CD14-positive monocyte (primary cell): ENCODE measurements at regions not wholly inside any gene's neighbourhood (a gene's known extent, or its start where the extent isn't known, plus 50 kb on each side); places are given as distances from the start of the nearest gene placed in this dataset.
"Not testable (repeated sequence)": the region's sequence is repeated elsewhere in the genome, so short reads cannot be mapped to it uniquely, and the experiment has no call there.

Experiments
- DNase-seq, 3 donors: peaks; one replicate each; pipeline ENCODE4 v3.0.0-alpha.2; 2011 to 2022
- H2AFZ ChIP-seq: 2 replicates; pipeline ENCODE4 v1.6.0; 2012; ENCODE audit warnings: mild to moderate bottlenecking, low read depth, low read length, inconsistent platforms; ENCODE audit not compliant: insufficient read depth, poor library complexity, severe bottlenecking
- H3K27ac ChIP-seq, 2 donors: 1 replicate in 1 of 2; 2 replicates in 1 of 2; pipeline ENCODE4 v1.5.1; 2012 to 2013; ENCODE audit warnings: low read length in 2 of 2, control low read depth in 1 of 2, inconsistent platforms in 1 of 2, low read depth in 1 of 2, mild to moderate bottlenecking in 1 of 2
- H3K27me3 ChIP-seq, 2 donors: one replicate each; pipeline versions ENCODE4 v1.6.0 to v1.6.1; 2011 to 2013; ENCODE audit warnings: low read length in 2 of 2; ENCODE audit not compliant: control insufficient read depth in 2 of 2, insufficient read depth in 2 of 2
- H3K36me3 ChIP-seq, 2 donors: replicated peaks in 1 of 2; 1 replicate in 1 of 2; 2 replicates in 1 of 2; pipeline versions ENCODE4 v1.5.1 to v1.6.1; 2012 to 2013; ENCODE audit warnings: low read length in 2 of 2, control low read depth in 1 of 2, inconsistent platforms in 1 of 2, mild to moderate bottlenecking in 1 of 2; ENCODE audit not compliant: insufficient read depth in 2 of 2, control insufficient read depth in 1 of 2
- H3K4me1 ChIP-seq, 2 donors: 1 replicate in 1 of 2; 2 replicates in 1 of 2; pipeline versions ENCODE4 v1.5.1 to v1.6.1; 2012 to 2013; ENCODE audit warnings: low read length in 2 of 2, control low read depth in 1 of 2, inconsistent platforms in 1 of 2, mild to moderate bottlenecking in 1 of 2, moderate library complexity in 1 of 2; ENCODE audit not compliant: insufficient read depth in 2 of 2, control insufficient read depth in 1 of 2
- H3K4me2 ChIP-seq: replicated peaks from 2 replicates; pipeline ENCODE3; 2012; ENCODE audit warnings: low read length, moderate library complexity, mild to moderate bottlenecking; ENCODE audit not compliant: poor library complexity, severe bottlenecking; ENCODE audit errors: extremely low read depth
- H3K4me3 ChIP-seq, 3 experiments: fragments of 200-600 bp in 1 of 3; sonication (generic) in 1 of 3; replicated peaks in 1 of 3; 1 replicate in 2 of 3; 2 replicates in 1 of 3; pipeline ENCODE4 v1.5.1; 2011 to 2013; ENCODE audit warnings: low read length in 3 of 3, mild to moderate bottlenecking in 3 of 3, control low read depth in 2 of 3, low read depth in 2 of 3, inconsistent platforms in 1 of 3, moderate library complexity in 1 of 3
- H3K79me2 ChIP-seq: 2 replicates; pipeline ENCODE4 v1.6.0; 2012; ENCODE audit warnings: mild to moderate bottlenecking, control low read depth, inconsistent platforms, low read length, moderate library complexity; ENCODE audit not compliant: insufficient read depth
- H3K9ac ChIP-seq: 2 replicates; pipeline ENCODE4 v1.6.0; 2017; ENCODE audit warnings: low read length, mild to moderate bottlenecking; ENCODE audit not compliant: insufficient read depth, poor library complexity, severe bottlenecking
- H3K9me3 ChIP-seq, 2 donors: replicated peaks in 1 of 2; 1 replicate in 1 of 2; 2 replicates in 1 of 2; pipeline versions ENCODE4 v1.5.1 to v1.6.1; 2012 to 2013; ENCODE audit warnings: low read length in 2 of 2, control low read depth in 1 of 2; ENCODE audit not compliant: control insufficient read depth in 1 of 2, insufficient read depth in 1 of 2
- H4K20me1 ChIP-seq: 2 replicates; pipeline ENCODE4 v1.6.0; 2012; ENCODE audit warnings: mild to moderate bottlenecking, low read length, control low read depth, moderate library complexity; ENCODE audit not compliant: insufficient read depth
- H3K27ac Mint-ChIP-seq, 7 donors: one replicate each; pipeline ENCODE4 v1.8.0; 2020; ENCODE audit warnings: mild to moderate bottlenecking in 7 of 7, mixed read lengths in 7 of 7, moderate library complexity in 6 of 7, inconsistent platforms in 2 of 7
- H3K27me3 Mint-ChIP-seq, 3 donors: one replicate each; pipeline ENCODE4 v1.8.0; 2021 to 2022; ENCODE audit warnings: low read depth in 3 of 3, mild to moderate bottlenecking in 3 of 3, mixed read lengths in 3 of 3, moderate library complexity in 3 of 3, inconsistent platforms in 1 of 3
- H3K36me3 Mint-ChIP-seq, 2 donors: one replicate each; pipeline ENCODE4 v1.8.0; 2020; ENCODE audit warnings: mixed read lengths in 2 of 2, inconsistent platforms in 1 of 2, mild to moderate bottlenecking in 1 of 2
- H3K4me1 Mint-ChIP-seq: one replicate; pipeline ENCODE4 v1.8.0; 2020; ENCODE audit warnings: mild to moderate bottlenecking, mixed read lengths
- H3K4me3 Mint-ChIP-seq, 2 donors: one replicate each; pipeline ENCODE4 v1.8.0; 2020; ENCODE audit warnings: mild to moderate bottlenecking in 2 of 2, mixed read lengths in 2 of 2, moderate library complexity in 1 of 2
- H3K9me3 Mint-ChIP-seq, 7 donors: one replicate each; pipeline ENCODE4 v1.8.0; 2020 to 2022; ENCODE audit warnings: mixed read lengths in 7 of 7, mild to moderate bottlenecking in 6 of 7, moderate library complexity in 6 of 7, inconsistent platforms in 2 of 7
- WGBS: methylation state at CpG from one replicate; pipeline ENCODE4 v1.1.5; 2013; ENCODE audit warnings: missing lambda C conversion rate; ENCODE audit not compliant: insufficient coverage; 5-methylcytosine and 5-hydroxymethylcytosine counted together
- intact Hi-C, 2 donors: fragments of 100-400 bp; cut with micrococcal nuclease; formaldehyde crosslinking; loops; one replicate each; pipeline versions ENCODE4 v1.15.0 to v1.15.1; 2023
- TF ChIP-seq, protein P1 (sequence below): fragments of 200-600 bp; IDR thresholded peaks from one replicate; pipeline ENCODE4 v1.8.0; 2022; ENCODE audit warnings: antibody characterized with exemption, mild to moderate bottlenecking

- H3K36me3 ChIP-seq = no peaks in the 10 kb centered on the region
- H3K4me1 ChIP-seq = no peaks in the 10 kb centered on the region
- no peaks in the 10 kb centered on the region for H4K20me1 ChIP-seq
- no peak for DNase-seq
- no peaks in the 10 kb centered on the region for H3K9me3 ChIP-seq
- no peak overlapping the region for H3K9ac ChIP-seq
- Mint-ChIP-seq H3K27me3 (no peaks in the 10 kb centered on the region), H3K27ac (no peak overlapping the region), H3K36me3 (no peaks in the 10 kb centered on the region), H3K4me1 (no peaks in the 10 kb centered on the region), H3K4me3 (no peak overlapping the region), H3K9me3 (peaks cover 0 to 5% (median 0%) of the 10 kb centered on the region in 7 donors)
- H2AFZ ChIP-seq = no peak overlapping the region
- H3K79me2 ChIP-seq = no peaks in the 10 kb centered on the region
- H3K27ac ChIP-seq = no peak overlapping the region
- no CpG with 5 or more reads among the region's 2 CpGs for WGBS
- no peaks in the 10 kb centered on the region for H3K27me3 ChIP-seq
- no peak overlapping the region for H3K4me3 ChIP-seq
- no peak overlapping the region for H3K4me2 ChIP-seq
- TF ChIP-seq, protein P1, sequence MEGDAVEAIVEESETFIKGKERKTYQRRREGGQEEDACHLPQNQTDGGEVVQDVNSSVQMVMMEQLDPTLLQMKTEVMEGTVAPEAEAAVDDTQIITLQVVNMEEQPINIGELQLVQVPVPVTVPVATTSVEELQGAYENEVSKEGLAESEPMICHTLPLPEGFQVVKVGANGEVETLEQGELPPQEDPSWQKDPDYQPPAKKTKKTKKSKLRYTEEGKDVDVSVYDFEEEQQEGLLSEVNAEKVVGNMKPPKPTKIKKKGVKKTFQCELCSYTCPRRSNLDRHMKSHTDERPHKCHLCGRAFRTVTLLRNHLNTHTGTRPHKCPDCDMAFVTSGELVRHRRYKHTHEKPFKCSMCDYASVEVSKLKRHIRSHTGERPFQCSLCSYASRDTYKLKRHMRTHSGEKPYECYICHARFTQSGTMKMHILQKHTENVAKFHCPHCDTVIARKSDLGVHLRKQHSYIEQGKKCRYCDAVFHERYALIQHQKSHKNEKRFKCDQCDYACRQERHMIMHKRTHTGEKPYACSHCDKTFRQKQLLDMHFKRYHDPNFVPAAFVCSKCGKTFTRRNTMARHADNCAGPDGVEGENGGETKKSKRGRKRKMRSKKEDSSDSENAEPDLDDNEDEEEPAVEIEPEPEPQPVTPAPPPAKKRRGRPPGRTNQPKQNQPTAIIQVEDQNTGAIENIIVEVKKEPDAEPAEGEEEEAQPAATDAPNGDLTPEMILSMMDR = no peak
- intact Hi-C loops = no loop called here
These were observed 610.2 kb downstream of the DSC3 start for GRCh38 chr18:30432349-30432748.

DNA sequence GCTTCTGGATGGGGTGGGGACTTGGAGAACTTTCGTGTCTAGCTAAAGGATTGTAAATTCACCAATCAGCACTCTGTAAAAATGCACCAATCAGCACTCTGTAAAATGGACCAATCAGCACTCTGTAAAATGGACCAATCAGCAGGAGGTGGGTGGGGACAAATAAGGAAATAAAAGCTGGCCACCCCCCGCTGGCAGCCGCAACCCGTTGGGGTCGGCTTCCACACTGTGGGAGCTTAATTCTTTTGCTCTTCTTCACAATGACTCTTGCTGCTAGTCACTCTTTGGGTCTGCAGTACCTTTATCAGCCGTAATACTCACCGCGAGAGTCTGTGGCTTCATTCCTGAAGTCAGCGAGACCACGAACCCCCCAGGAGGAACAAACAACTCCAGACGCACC lies 623.1 kb downstream of the DSC3 start:
- intact Hi-C loops, H3K27ac Mint-ChIP-seq, H3K9ac ChIP-seq, H3K4me3 ChIP-seq, H3K27me3 Mint-ChIP-seq, DNase-seq, H3K36me3 ChIP-seq, H3K4me2 ChIP-seq, H3K4me1 ChIP-seq, H3K4me3 Mint-ChIP-seq, H3K79me2 ChIP-seq, H3K27me3 ChIP-seq, H3K4me1 Mint-ChIP-seq, H3K27ac ChIP-seq, H3K36me3 Mint-ChIP-seq, H4K20me1 ChIP-seq, H2AFZ ChIP-seq: not testable (repeated sequence)
- H3K9me3 ChIP-seq = peaks cover 9 to 11% of the 10 kb centered on the region in 2 donors
- WGBS = 90% methylated on average over 10 of the region's 11 CpGs
- H3K9me3 Mint-ChIP-seq = peaks cover 3 to 15% (median 10%) of the 10 kb centered on the region in 7 donors
